ENCODE measurements at regions not wholly inside any gene's neighbourhood (a gene's known extent, or its start where the extent isn't known, plus 50 kb on each side); places are given as distances from the start of the nearest gene placed in this dataset.
A peak's percentile ranks its signal among the peaks of the same experiment; 100 is the strongest.

DNA sequence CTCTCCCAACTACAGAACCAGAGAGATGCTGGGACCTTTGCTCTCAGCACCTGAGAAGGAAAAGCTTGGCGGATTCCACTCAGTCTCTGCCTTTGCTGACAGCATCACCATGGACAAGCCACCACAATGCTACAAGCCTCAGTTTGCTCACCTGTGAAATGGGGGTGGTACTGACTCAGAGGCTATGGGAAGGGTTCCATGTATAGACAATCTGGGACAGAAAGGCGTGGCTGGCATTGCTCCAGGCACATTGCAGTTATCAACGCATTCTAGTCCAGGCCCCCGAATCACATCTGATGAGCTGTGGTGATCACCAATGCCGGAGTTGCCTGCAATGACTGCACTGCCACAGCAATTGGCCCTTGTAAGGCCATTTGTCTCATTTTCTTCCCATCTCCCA is 72.6 kb downstream of the ISX start:
- ChIA-PET CTCF (interaction anchor here (1.0 kb wide), 2 partner anchors 12 to 17 kb away, joined by 3 to 5 read pairs; no protein-coding TSS in a partner anchor), POLR2A (no interaction called here)
- DNase-seq, result no peak
- H3K27ac Mint-ChIP-seq, result no peak overlapping the region
- no peaks in the 10 kb centered on the region for H3K9me3 Mint-ChIP-seq
- no peak overlapping the region for H3K4me3 Mint-ChIP-seq
- peaks cover 11% of the 10 kb centered on the region for H3K27me3 Mint-ChIP-seq
- no peaks in the 10 kb centered on the region for H3K36me3 Mint-ChIP-seq
- intact Hi-C loops (cut with micrococcal nuclease), result no loop called here
- no peaks in the 10 kb centered on the region for H3K4me1 Mint-ChIP-seq (ENCODE audit: low read depth)

DNA sequence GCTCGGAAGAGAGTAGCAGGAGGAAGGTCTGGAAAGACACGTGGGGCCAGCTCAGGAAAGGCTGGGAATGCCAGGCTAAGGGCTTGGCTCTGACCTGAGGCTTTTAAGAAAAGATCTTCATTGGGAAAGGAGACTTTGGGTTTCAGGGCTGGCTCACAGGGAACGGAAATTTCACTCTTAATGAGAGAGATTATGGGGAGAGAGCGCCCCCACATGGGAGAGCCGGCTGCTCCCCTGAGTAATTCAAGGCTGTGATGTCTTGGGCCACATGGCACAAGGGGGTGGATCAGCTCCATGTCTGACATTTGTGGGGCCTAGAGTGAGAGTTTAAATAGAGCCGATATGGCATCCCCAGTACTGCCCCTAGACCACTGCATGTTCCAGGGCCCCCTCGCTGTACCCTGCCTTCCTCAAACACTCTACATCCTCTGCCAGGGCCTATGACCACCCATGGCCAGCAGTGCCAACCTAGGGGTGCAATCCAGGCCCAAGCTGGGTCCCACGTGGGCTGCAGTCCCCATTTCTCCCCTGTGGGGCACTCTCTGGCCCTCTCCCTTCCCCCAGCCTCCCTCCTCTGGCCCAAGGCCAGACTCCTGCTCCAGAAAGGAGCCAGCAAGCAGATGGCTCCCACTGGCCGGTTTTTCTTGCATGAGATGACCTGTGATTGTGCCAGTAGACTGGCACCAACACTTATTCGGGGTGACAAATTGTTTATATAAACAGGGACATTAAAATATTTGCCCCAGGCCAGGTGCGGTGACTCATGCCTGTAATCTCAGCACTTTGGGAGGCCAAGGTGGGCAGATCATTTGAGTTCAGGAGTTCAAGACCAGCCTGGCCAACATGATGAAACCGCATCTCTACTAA is 75.2 kb downstream of the ISX start:
- H3K4me3 Mint-ChIP-seq, result no peak overlapping the region
- DNase-seq, result peak; percentile 22
- peaks cover 11% of the 10 kb centered on the region for H3K27me3 Mint-ChIP-seq
- no peaks in the 10 kb centered on the region for H3K36me3 Mint-ChIP-seq
- no peak overlapping the region for H3K27ac Mint-ChIP-seq
- no peaks in the 10 kb centered on the region for H3K4me1 Mint-ChIP-seq (ENCODE audit: low read depth)
- CTCF ChIA-PET, result interaction anchor here (0.8 kb wide), 1 partner anchor 9 kb away, joined by 4 read pairs; no protein-coding TSS in a partner anchor
- H3K9me3 Mint-ChIP-seq, result no peaks in the 10 kb centered on the region
- intact Hi-C loops (cut with micrococcal nuclease), result no loop called here
- POLR2A ChIA-PET, result no interaction called here

DNA sequence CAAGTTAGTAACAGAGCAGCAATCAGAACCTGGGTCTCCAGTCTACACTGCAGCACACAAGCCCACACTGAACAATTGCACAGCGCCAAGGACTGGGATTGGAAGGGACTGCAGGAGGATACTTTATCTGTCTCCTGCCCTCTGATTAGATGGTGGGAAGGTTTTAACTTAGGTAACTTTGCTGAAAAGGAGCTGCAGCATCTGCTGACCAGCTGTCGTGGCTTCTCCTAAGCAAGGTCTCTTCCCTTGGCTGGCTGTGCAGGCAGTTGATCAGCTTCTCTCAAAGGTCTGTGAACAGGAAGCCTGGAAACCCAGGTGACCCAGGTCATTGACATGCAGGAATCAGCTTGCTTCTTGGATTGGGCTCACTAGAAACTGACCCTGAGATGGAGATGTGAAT is 82.4 kb downstream of the ISX start:
- Mint-ChIP-seq H3K27ac (no peak overlapping the region), H3K36me3 (no peaks in the 10 kb centered on the region), H3K4me3 (no peak overlapping the region), H3K9me3 (no peaks in the 10 kb centered on the region), H3K27me3 (peaks cover 14% of the 10 kb centered on the region), H3K4me1 (ENCODE audit: low read depth) (peaks cover 3% of the 10 kb centered on the region)
- CTCF ChIA-PET, result no interaction called here
- no peak for DNase-seq
- POLR2A ChIA-PET, result no interaction called here
- intact Hi-C loops (cut with micrococcal nuclease), result no loop called here

DNA sequence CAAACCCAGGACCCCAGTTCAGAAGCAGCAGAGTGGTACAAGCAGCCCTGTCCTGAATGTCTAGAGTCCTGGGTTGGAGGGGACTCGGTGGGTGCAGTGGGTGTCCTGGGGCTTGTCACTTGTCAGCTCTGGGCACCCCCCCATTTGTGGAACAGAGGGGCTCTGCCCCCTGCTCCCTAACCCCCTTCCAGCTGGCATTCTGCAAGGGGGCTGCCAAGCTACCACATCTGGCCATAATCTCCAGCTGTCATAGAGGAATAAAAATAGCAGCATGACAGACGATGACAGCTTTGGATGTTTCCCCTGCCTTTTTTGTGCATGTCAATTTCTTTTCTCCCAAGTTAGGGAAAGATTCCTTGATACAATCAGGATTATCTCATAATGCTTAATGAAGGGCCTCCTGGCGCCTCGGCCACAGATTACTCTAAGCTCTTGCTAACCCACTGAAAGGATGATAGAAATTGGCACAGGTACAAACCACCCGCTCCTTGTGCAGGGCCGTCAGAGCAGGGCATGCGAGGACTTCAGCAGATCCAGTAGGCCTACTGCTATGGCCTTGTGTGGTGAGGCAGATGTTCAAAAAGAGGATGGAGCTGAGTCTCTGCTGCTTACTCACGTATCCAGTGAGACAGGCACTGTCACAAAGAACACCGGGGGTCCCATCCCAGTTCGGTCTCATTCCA is 83.0 kb downstream of the ISX start:
- Mint-ChIP-seq H3K27ac (no peak overlapping the region), H3K27me3 (peaks cover 15% of the 10 kb centered on the region), H3K4me1 (ENCODE audit: low read depth) (peaks cover 3% of the 10 kb centered on the region), H3K4me3 (no peak overlapping the region), H3K9me3 (no peaks in the 10 kb centered on the region), H3K36me3 (no peaks in the 10 kb centered on the region)
- intact Hi-C loops (cut with micrococcal nuclease), result no loop called here
- ChIA-PET CTCF (interaction anchor here (2.1 kb wide), 1 partner anchor 82 kb away, joined by 16 read pairs; no protein-coding TSS in a partner anchor), POLR2A (no interaction called here)
- DNase-seq, result no peak

DNA sequence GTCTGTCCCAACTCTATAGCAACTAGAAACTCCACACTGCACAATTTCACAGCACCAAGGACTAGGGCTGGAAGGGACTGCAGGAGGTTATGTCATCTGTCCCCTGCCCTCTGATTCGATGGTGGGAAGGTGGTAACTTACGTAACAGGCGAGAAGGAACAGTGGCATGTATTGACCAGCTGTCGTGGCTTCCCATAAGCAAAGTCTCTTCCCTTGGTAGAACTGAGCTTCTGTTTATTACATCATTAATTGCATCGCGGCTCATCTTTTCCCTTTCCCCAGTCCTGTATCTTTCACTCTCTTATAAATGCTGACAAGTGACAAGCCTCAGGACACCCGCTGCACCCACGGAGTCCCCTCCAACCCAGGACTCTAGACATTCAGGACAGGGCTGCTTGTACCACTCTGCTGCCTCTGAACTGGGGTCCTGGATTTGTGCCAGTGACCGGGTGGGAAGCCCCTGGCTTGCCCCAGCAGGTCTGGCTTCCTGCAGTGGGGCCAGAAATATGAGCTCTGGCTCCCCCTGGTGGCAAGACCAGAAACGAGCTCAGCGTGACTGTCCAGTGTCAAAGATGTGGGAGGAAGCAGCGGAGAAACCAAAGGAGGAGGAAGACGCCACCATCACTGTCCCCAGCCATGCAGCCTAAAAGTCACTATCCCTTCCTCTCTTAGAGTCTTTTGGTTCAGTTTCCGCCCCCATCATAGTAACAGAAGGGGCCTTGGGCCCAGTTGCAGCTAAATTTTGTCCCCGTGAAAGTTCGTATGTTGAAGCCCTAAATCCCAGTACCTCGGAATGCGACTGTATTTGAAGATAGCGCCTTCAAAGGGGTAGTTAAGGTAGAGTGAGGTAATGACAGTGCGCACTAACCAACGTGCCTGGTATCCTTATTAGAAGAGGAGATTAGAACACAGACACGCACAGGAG is 84.5 kb downstream of the ISX start:
- Mint-ChIP-seq H3K9me3 (no peaks in the 10 kb centered on the region), H3K4me1 (ENCODE audit: low read depth) (peaks cover 3% of the 10 kb centered on the region), H3K27ac (no peak overlapping the region), H3K4me3 (no peak overlapping the region), H3K36me3 (no peaks in the 10 kb centered on the region), H3K27me3 (peaks cover 20% of the 10 kb centered on the region)
- peak; percentile 74 for DNase-seq
- ChIA-PET CTCF (interaction anchor here (0.6 to 2.1 kb wide), 30 partner anchors 9 to 1848 kb away, joined by 3 to 16 read pairs (median 3); no protein-coding TSS in a partner anchor), POLR2A (no interaction called here)
- intact Hi-C loops (cut with micrococcal nuclease), result loop anchor here (2.0 to 10.0 kb wide), 2 partner anchors 108 to 736 kb away; no protein-coding TSS in a partner anchor

DNA sequence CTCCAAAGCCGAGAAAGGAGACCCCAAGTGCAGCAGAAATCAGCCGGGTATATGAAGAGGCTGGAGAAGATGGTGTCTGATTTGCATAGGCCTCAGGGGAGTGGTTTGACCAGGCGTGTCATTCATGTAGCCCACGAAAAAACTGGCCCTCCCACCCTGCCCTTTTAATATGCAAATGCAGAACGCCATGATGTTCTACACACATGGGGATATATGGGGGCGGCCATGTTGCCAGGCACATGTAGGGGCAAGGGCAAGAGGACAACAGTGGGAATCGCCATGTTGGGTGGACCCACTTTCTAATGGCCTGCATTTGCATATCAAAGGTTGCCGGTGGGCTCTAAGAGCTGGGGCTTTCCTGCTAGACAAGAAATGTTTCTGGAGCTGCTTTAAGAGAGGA is 86.4 kb downstream of the ISX start:
- DNase-seq, result no peak
- intact Hi-C loops (cut with micrococcal nuclease), result loop anchor here (10.0 kb wide), 1 partner anchor 738 kb away; no protein-coding TSS in a partner anchor
- no peaks in the 10 kb centered on the region for H3K9me3 Mint-ChIP-seq
- CTCF ChIA-PET, result no interaction called here
- H3K4me1 Mint-ChIP-seq (ENCODE audit: low read depth), result peaks cover 3% of the 10 kb centered on the region
- no peak overlapping the region for H3K27ac Mint-ChIP-seq
- peaks cover 25% of the 10 kb centered on the region for H3K27me3 Mint-ChIP-seq
- no peaks in the 10 kb centered on the region for H3K36me3 Mint-ChIP-seq
- POLR2A ChIA-PET, result no interaction called here
- H3K4me3 Mint-ChIP-seq, result no peak overlapping the region

DNA sequence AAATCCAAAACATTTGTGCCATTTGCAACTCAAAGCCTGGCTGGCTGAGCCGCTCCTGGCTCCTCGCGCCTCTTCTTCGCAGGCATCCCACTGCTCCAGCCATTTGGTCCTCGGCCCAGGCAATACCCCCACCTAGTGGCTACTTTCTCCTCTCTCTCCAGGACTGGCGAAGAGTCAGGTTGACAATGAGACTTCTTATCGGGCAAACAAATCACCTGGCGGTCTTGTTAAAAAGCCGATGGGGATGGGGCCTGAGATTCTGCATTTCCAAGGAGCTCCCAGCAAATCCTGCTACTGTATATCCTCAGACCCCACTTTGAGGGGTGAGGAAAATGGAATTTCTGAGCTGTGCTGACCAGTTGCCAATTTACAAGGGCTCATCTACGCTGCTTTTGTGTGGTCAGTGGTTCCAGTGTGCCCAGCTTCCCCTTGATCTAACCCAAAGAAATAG is 89.0 kb downstream of the ISX start:
- H3K27me3 Mint-ChIP-seq, result peaks cover 29% of the 10 kb centered on the region
- peaks cover 3% of the 10 kb centered on the region for H3K4me1 Mint-ChIP-seq (ENCODE audit: low read depth)
- H3K27ac Mint-ChIP-seq, result no peak overlapping the region
- no peaks in the 10 kb centered on the region for H3K36me3 Mint-ChIP-seq
- CTCF ChIA-PET, result interaction anchor here (1.0 to 1.8 kb wide), 2 partner anchors 17 to 77 kb away, joined by 3 to 7 read pairs; no protein-coding TSS in a partner anchor
- intact Hi-C loops (cut with micrococcal nuclease), result loop anchor here (10.0 kb wide), 1 partner anchor 740 kb away; no protein-coding TSS in a partner anchor
- DNase-seq, result peak; percentile 38
- H3K4me3 Mint-ChIP-seq, result no peak overlapping the region
- POLR2A ChIA-PET, result no interaction called here
- no peaks in the 10 kb centered on the region for H3K9me3 Mint-ChIP-seq

DNA sequence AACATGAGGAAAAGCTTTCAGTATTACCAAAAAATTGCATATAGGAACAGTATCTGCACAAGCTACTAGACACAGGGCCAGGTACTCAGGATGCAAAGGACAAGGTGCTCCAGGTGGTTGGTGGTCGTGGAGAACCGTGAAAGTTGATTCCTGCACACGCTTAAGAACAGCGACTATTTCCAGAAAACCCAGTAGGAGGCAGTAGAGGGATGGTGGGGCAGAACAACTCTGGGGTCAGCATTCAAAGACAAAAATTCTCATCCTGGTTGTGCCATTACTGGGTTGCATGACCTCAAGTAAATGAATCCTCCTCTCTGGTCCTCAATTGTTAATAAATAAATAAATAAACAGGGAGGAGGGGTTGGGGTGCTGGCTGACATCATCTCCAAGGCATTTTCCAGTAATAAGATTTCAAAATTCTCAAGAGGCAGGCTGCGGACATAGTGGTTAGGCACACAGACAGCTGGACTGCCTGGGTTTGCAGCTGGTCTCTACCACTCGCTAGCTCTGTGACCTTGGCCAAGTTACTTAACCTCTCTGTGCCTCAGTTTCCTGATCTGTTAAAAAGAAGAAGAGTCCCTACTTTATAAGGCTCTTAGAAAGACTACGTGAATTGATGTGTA is 89.6 kb downstream of the ISX start:
- no peaks in the 10 kb centered on the region for H3K9me3 Mint-ChIP-seq
- H3K4me1 Mint-ChIP-seq (ENCODE audit: low read depth), result peaks cover 1% of the 10 kb centered on the region
- intact Hi-C loops (cut with micrococcal nuclease), result loop anchor here (10.0 kb wide), 1 partner anchor 741 kb away; no protein-coding TSS in a partner anchor
- DNase-seq, result no peak
- POLR2A ChIA-PET, result no interaction called here
- peaks cover 28% of the 10 kb centered on the region for H3K27me3 Mint-ChIP-seq
- H3K27ac Mint-ChIP-seq, result no peak overlapping the region
- CTCF ChIA-PET, result interaction anchor here (1.0 to 1.8 kb wide), 2 partner anchors 18 to 76 kb away, joined by 3 to 7 read pairs; no protein-coding TSS in a partner anchor
- H3K36me3 Mint-ChIP-seq, result no peaks in the 10 kb centered on the region
- no peak overlapping the region for H3K4me3 Mint-ChIP-seq

DNA sequence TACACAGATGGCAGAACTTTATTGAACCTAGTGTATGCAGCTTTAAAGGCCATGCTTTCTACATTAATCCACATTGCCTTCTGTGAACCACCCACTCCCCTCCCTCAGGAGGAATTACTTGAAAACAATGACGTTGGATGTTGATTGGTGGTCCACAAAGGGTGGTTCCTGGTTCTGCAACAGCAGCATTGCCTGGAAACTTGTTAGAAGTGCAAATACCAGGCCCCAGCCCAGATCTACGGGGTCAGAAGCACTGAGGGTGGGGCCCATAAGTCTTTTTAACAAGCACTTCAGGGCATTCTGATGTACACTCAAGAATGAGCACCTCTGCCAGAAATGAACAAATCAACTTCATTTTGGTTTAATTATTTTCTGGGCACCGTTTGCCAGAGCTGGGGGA is 91.0 kb downstream of the ISX start:
- POLR2A ChIA-PET, result no interaction called here
- no peak overlapping the region for H3K27ac Mint-ChIP-seq

DNA sequence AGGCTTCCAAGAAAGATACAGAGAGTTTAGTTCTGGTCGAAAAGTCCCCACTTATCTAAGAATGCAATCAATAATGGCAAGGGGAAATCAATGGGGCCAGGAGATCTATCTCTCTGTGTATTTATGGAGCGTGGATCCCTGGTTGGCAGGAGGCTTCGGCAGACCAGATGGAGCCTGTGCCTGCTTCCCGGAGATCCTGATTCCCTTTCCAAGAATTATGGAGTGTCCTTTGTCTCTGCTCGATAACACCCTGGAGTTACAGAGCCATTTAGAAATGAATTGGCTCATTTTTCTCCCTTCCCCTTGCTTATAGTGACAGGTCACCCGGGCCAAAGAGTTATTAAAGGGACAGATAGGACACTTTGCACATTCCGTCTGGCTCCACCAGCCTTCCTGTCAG is 92.4 kb downstream of the ISX start:
- Mint-ChIP-seq H3K27me3 (peaks cover 23% of the 10 kb centered on the region), H3K9me3 (no peaks in the 10 kb centered on the region), H3K36me3 (no peaks in the 10 kb centered on the region), H3K4me3 (no peak overlapping the region), H3K4me1 (ENCODE audit: low read depth) (no peaks in the 10 kb centered on the region), H3K27ac (no peak overlapping the region)
- CTCF ChIA-PET, result no interaction called here
- POLR2A ChIA-PET, result no interaction called here
- no peak for DNase-seq
- intact Hi-C loops (cut with micrococcal nuclease), result loop anchor here (10.0 kb wide), 1 partner anchor 744 kb away; no protein-coding TSS in a partner anchor

More for the DNA sequence above, 91.0 kb downstream of the ISX start:
- Mint-ChIP-seq H3K27me3 (peaks cover 27% of the 10 kb centered on the region), H3K4me3 (no peak overlapping the region), H3K9me3 (no peaks in the 10 kb centered on the region), H3K4me1 (ENCODE audit: low read depth) (no peaks in the 10 kb centered on the region), H3K36me3 (no peaks in the 10 kb centered on the region)
- CTCF ChIA-PET, result interaction anchor here (0.7 to 1.3 kb wide), 4 partner anchors 10 to 398 kb away, joined by 3 to 4 read pairs (median 3); no protein-coding TSS in a partner anchor
- intact Hi-C loops (cut with micrococcal nuclease), result loop anchor here (10.0 kb wide), 1 partner anchor 742 kb away; no protein-coding TSS in a partner anchor
- no peak for DNase-seq

DNA sequence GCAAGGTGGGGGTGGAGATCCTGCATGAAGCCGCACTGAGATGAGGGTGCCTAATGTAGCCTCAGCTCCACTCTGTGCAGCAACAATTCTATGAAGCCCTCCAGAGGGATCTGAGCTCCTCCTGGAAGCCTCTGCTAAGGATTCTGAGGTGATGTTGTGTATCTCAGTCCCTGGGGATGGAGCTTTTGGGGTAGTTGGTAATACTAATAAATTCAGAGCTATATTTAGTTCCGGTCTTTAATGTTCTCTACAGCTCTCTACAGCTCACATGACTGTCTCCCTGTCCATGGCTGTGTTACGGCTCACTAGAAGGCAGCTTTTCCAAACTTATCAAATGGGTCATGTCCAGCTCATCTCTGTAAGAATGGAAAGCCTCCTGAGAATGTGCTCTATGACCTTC is 93.4 kb downstream of the ISX start:
- peaks cover 18% of the 10 kb centered on the region for H3K27me3 Mint-ChIP-seq
- no peak overlapping the region for H3K27ac Mint-ChIP-seq
- no peak for DNase-seq
- POLR2A ChIA-PET, result no interaction called here
- CTCF ChIA-PET, result interaction anchor here (0.6 to 1.3 kb wide), 2 partner anchors 9 to 20 kb away, joined by 3 to 7 read pairs; no protein-coding TSS in a partner anchor
- no peaks in the 10 kb centered on the region for H3K36me3 Mint-ChIP-seq
- H3K4me3 Mint-ChIP-seq, result no peak overlapping the region
- no peaks in the 10 kb centered on the region for H3K9me3 Mint-ChIP-seq
- H3K4me1 Mint-ChIP-seq (ENCODE audit: low read depth), result no peaks in the 10 kb centered on the region
- intact Hi-C loops (cut with micrococcal nuclease), result loop anchor here (10.0 kb wide), 1 partner anchor 745 kb away; no protein-coding TSS in a partner anchor
